ENCODE measurements at regions not wholly inside any gene's neighbourhood (a gene's known extent, or its start where the extent isn't known, plus 50 kb on each side); places are given as distances from the start of the nearest gene placed in this dataset.

GRCh38 chr13:78420814-78421213 is 182.5 kb downstream of the POU4F1 start:
- no peak for DNase-seq (ENCODE audit: low read depth)
- no peak for TF ChIP-seq CTCF (IDR thresholded peaks at IDR 0.05; ENCODE audit: insufficient read depth, low read length, severe bottlenecking)
- H3K27me3 ChIP-seq (ENCODE audit: control insufficient read depth, insufficient read depth, low read length), result no peaks in the 10 kb centered on the region
- FAIRE-seq, result no peak
- no peaks in the 10 kb centered on the region for H3K36me3 ChIP-seq (ENCODE audit: control insufficient read depth, insufficient read depth, low read length)
- H3K4me3 ChIP-seq (ENCODE audit: low read depth, low read length), result no peak overlapping the region

GRCh38 chr13:78413887-78414553 is 189.3 kb downstream of the POU4F1 start:
- FAIRE-seq (no peak), DNase-seq (ENCODE audit: low read depth) (no peak)
- Histone ChIP-seq H3K36me3 (ENCODE audit: control insufficient read depth, insufficient read depth, low read length) (no peaks in the 10 kb centered on the region), H3K27me3 (ENCODE audit: control insufficient read depth, insufficient read depth, low read length) (no peaks in the 10 kb centered on the region), H3K4me3 (ENCODE audit: low read depth, low read length) (no peak overlapping the region)
- TF ChIP-seq CTCF (IDR thresholded peaks at IDR 0.05; ENCODE audit: insufficient read depth, low read length, severe bottlenecking), result no peak

- H3K27me3 ChIP-seq (ENCODE audit: control insufficient read depth, insufficient read depth, low read length), result no peaks in the 10 kb centered on the region
- H3K36me3 ChIP-seq (ENCODE audit: control insufficient read depth, insufficient read depth, low read length), result no peaks in the 10 kb centered on the region
- H3K4me3 ChIP-seq (ENCODE audit: low read depth, low read length), result no peak overlapping the region
- DNase-seq (ENCODE audit: low read depth) (no peak), FAIRE-seq (no peak)
- no peak for TF ChIP-seq CTCF (IDR thresholded peaks at IDR 0.05; ENCODE audit: insufficient read depth, low read length, severe bottlenecking)
Observed at GRCh38 chr13:78410847-78411246, 192.5 kb downstream of the POU4F1 start.

GRCh38 chr13:78410164-78410563 is 193.2 kb downstream of the POU4F1 start:
- Histone ChIP-seq H3K27me3 (ENCODE audit: control insufficient read depth, insufficient read depth, low read length) (no peaks in the 10 kb centered on the region), H3K4me3 (ENCODE audit: low read depth, low read length) (no peak overlapping the region), H3K36me3 (ENCODE audit: control insufficient read depth, insufficient read depth, low read length) (no peaks in the 10 kb centered on the region)
- DNase-seq (ENCODE audit: low read depth) (no peak), FAIRE-seq (no peak)
- TF ChIP-seq CTCF (IDR thresholded peaks at IDR 0.05; ENCODE audit: insufficient read depth, low read length, severe bottlenecking), result no peak

GRCh38 chr13:78409172-78409571 is 194.2 kb downstream of the POU4F1 start:
- no peaks in the 10 kb centered on the region for H3K27me3 ChIP-seq (ENCODE audit: control insufficient read depth, insufficient read depth, low read length)
- no peaks in the 10 kb centered on the region for H3K36me3 ChIP-seq (ENCODE audit: control insufficient read depth, insufficient read depth, low read length)
- DNase-seq (ENCODE audit: low read depth) (no peak), FAIRE-seq (no peak)
- no peak overlapping the region for H3K4me3 ChIP-seq (ENCODE audit: low read depth, low read length)
- no peak for TF ChIP-seq CTCF (IDR thresholded peaks at IDR 0.05; ENCODE audit: insufficient read depth, low read length, severe bottlenecking)

GRCh38 chr13:78404846-78405360 is 198.4 kb downstream of the POU4F1 start:
- FAIRE-seq (no peak), DNase-seq (ENCODE audit: low read depth) (no peak)
- TF ChIP-seq CTCF (IDR thresholded peaks at IDR 0.05; ENCODE audit: insufficient read depth, low read length, severe bottlenecking), result no peak
- no peaks in the 10 kb centered on the region for H3K27me3 ChIP-seq (ENCODE audit: control insufficient read depth, insufficient read depth, low read length)
- no peak overlapping the region for H3K4me3 ChIP-seq (ENCODE audit: low read depth, low read length)
- H3K36me3 ChIP-seq (ENCODE audit: control insufficient read depth, insufficient read depth, low read length), result no peaks in the 10 kb centered on the region

All from bronchial epithelial cell (primary cell).